ENCODE measurements at regions not wholly inside any gene's neighbourhood (a gene's known extent, or its start where the extent isn't known, plus 50 kb on each side); places are given as distances from the start of the nearest gene placed in this dataset.

GRCh38 chr10:78784546-78784945 is 284.2 kb upstream of the ZMIZ1 start:
- no peak for DNase-seq

DNA sequence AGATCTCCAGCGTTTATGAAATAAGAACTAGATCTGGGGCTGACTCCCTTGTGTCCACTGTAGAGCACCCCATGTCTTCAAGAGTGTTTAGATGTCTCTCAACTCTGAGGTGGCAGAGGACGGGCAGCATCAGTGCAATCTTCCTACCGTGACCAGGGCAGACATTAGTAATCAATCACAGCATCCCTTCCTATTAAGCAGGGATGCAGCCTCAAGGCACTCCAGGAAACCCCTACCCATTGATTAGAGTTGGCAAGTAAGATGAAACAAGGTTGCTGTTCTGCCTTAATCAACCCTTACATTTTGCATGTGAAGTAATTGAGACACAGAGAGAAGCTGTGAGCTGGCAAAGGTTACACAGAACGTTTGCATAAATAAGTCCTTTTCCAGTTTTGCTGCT is 283.7 kb upstream of the ZMIZ1 start:
- no peak for DNase-seq

GRCh38 chr10:78785991-78786390 is 282.8 kb upstream of the ZMIZ1 start:
- DNase-seq: no peak

DNA sequence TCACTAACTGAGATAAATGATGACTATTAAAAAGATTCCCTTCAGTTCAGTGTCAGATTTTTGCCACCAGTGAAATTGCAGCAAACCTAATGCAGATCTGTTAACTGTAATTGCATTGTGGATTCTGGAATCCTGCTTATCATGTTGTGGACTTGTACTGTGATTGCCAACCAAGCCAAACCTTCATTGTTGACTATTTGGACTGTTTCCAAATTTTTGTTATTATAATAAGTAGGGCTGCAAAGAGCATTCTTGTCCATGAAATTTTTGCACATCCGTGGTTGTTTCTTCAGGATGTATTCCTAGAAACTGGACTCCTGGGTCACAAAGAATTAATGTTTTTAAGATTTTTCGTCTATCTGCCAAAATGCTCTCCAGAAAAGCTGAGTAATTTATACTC is 281.6 kb upstream of the ZMIZ1 start:
- no peak for DNase-seq

- DNase-seq: no peak
Observed at GRCh38 chr10:78794736-78795455, 273.9 kb upstream of the ZMIZ1 start.

GRCh38 chr10:78798976-78799730 is 269.6 kb upstream of the ZMIZ1 start:
- no peak for DNase-seq

- DNase-seq: no peak
Observed at GRCh38 chr10:78800006-78800405, 268.8 kb upstream of the ZMIZ1 start.

- DNase-seq: no peak
Observed at GRCh38 chr10:78800535-78801320, 268.0 kb upstream of the ZMIZ1 start.

GRCh38 chr10:78802431-78802830 is 266.3 kb upstream of the ZMIZ1 start:
- no peak for DNase-seq

DNA sequence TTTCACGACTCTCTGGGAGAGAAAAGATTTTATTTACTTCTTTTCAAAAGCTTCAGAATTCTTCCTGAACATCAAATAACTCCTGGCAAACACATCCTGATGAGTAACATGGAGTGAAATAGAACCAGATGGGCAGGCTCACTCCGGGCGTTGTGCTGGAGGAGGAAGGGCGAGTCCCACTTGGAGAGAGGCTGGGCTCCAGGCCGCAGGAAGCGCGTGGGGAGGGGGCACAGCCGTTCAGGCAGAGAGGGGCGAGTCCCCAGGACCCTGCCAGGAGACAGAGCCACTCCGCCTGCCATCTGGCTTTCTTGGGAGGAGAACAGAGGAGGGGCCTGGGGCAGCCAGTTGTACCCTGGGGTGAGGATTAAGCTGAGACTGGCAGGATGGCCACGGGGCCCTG is 265.9 kb upstream of the ZMIZ1 start:
- DNase-seq: no peak

DNA sequence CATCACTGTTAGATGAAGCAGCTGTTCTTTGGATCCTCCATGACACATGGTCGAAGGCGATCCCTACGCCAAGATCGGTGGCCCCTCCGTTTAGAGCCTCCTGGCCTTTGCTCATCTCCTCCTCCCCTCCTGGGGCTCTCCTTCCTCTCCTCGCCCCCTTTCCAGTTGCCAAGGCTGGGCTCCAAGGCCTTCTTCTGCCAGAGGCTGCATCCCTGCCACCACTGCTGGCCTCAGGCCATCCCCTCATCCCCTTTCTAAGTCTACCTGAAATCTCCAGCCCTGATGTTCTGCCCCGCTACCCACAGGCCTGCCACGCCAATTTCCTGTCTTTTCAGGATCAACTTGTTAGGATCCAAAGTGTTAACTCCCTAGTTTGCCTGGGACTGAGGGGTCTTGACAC is 265.1 kb upstream of the ZMIZ1 start:
- no peak for DNase-seq

DNA sequence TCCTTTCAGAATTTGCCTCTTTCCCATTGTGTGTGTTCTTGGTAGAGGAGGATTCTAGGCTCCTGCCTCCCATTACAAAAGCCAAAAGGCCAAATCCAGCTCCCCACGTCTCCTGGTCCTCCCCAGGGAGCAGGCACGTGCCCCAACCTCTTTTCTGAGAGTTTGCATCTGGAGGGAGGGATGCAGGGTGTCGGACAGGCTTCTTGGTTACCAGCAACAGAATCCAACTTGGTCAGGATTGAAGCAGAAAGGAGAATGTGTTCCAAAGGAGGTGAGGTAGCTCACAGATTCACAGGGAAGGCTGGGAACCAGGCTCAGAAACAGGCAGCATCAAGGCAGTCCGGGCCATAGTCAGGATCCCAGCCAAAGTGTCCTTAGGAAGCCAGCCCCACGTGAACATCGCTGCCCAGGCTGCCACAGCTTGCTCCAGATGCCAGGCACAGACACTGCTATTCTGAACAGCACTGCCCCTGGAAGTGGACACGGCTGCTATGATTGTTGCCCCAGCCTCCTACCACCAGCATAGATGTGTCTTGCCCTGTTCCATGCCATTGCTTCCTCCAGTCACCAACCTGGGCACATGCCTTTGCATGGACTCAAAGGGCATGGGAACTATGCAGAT is 264.2 kb upstream of the ZMIZ1 start:
- no peak for DNase-seq

- DNase-seq: no peak
Observed at GRCh38 chr10:78805176-78805575, 263.6 kb upstream of the ZMIZ1 start.

DNA sequence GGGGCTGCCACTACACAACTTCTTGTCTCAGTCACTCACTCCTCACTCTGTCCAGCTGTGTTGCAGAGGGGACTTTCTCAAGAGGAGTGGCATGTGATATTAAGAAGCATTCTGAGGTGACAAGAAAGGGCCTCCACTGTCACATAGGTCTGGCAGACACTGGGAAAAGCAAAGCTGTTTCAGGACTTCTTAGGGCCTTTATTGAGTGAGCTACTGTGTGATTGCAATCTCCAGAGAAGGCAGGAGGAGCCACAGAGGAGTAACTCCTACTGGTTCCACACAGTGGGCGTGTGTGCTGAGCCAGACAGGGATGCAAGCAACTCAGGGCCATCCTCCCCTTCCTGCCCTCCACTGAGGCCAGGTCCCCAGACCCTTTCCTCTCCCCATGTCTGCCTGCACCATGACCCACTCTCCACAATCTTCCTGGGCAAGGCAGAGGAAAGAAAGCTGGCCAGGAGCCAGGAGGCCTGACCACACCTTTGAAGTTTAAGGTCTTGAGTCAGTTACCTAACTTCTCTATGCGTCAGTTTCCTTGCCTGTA is 262.0 kb upstream of the ZMIZ1 start:
- no peak for DNase-seq

DNA sequence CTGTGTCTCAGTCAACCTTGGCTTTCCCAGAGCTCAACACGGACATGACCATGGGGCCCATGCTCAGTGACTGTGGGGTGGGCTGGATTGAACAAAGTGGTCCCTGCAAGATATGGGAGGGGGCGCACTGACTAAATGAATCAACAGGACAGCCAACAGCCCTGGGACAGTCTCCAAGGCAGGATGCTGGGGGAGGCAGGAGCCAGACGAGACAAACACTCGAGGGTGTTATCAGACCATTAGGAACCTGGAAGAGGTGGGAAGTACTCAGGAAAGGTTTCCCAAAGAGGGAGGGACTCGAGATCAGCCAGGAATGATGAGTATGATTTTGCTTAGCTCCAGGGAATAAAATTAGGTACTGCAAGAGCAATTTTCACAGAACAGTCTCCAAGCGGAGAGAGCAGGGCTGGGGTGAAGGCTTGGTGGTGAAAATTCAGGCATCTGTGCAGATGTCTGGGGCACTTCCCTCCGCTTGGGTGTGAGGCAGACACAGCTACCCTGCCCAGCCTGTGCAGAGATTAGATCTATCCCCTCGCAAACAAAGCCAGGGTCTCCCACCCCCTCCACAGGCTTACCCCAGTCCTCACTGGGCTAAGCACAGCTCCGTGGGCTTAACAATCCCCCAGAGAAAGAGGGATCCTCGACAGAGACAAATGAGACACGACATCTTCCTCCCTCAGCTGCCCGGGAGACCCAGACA is 261.1 kb upstream of the ZMIZ1 start:
- DNase-seq: no peak

- no peak for DNase-seq
Observed at GRCh38 chr10:78808286-78808685, 260.5 kb upstream of the ZMIZ1 start.

GRCh38 chr10:78808736-78809367 is 259.9 kb upstream of the ZMIZ1 start:
- DNase-seq: no peak

DNA sequence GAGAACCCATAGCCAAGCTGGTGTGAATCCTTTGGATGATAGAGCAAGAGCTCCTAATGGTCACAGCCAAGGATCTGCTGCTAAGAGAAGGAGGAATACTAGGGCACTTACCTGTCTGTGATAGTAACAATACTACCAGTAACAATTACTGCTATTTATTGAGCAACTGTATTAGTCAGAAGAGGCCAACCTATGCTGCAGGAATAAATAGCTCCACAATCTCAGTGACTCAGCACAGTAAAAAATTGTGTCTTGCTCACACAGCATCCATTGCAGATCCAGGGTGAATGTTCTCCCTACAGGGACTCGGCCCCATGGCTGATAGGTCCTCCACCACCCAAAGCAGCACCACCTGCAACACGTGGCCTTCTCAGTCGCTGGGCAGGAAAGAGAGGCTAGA is 257.6 kb upstream of the ZMIZ1 start:
- no peak for DNase-seq

- no peak for DNase-seq
Observed at GRCh38 chr10:78812571-78813318, 256.0 kb upstream of the ZMIZ1 start.

- no peak for DNase-seq
Observed at GRCh38 chr10:78813526-78813925, 255.2 kb upstream of the ZMIZ1 start.

GRCh38 chr10:78813998-78814399 is 254.8 kb upstream of the ZMIZ1 start:
- no peak for DNase-seq
